Endothelial cell of umbilical vein (primary cell): ENCODE measurements at regions not wholly inside any gene's neighbourhood (a gene's known extent, or its start where the extent isn't known, plus 50 kb on each side); places are given as distances from the start of the nearest gene placed in this dataset.

ENCODE experiments used
- BruUV-seq: library from RNA; stranded (reverse); fragments of 400-500 nt; replicated peaks from 2 replicates; lab custom pipeline; 2021; lab: Mats Ljungman, UMichigan
- CTCF ChIA-PET: fragments of 300-600, 350-600 bp; sonication (Branson Sonifier 250); formaldehyde crosslinking; loops from one replicate; lab custom pipeline; 2021; ENCODE audit warnings: antibody characterized with exemption, inconsistent platforms; lab: Charles Lee
- POLR2A ChIA-PET: fragments of 300-600, 350-600 bp; sonication (Branson Sonifier 250); formaldehyde crosslinking; loops from one replicate; lab custom pipeline; 2021; ENCODE audit warnings: antibody characterized with exemption, inconsistent platforms; lab: Charles Lee
- DNase-seq: peaks from one replicate; pipeline ENCODE4 v3.0.0-alpha.2; 2011; ENCODE audit warnings: low read depth, low spot score
- FAIRE-seq: peaks from 2 replicates; lab custom pipeline; 2011; peaks lifted over from hg19 to GRCh38; lab: Jason Lieb, UNC
- H2AFZ ChIP-seq: 2 replicates; pipeline ENCODE4 v1.6.0; 2012; ENCODE audit warnings: low read depth, low read length, control low read depth, inconsistent platforms
- H3K27ac ChIP-seq: 2 replicates; pipeline ENCODE4 v1.5.1; 2011; ENCODE audit warnings: low read depth, mild to moderate bottlenecking, control low read depth, low read length, moderate library complexity; ENCODE audit not compliant: insufficient read depth
- H3K27me3 ChIP-seq, 2 experiments: 2 replicates each; pipeline versions ENCODE4 v1.6.0 to v1.6.1; 2011; ENCODE audit warnings: low read length in 2 of 2, mixed read lengths in 1 of 2; ENCODE audit not compliant: control insufficient read depth in 2 of 2, insufficient read depth in 2 of 2
- H3K36me3 ChIP-seq, 2 experiments: 2 replicates in 1 of 2; 3 replicates in 1 of 2; pipeline ENCODE4 v1.5.1; 2011; ENCODE audit warnings: low read length in 2 of 2, mild to moderate bottlenecking in 1 of 2, moderate library complexity in 1 of 2; ENCODE audit not compliant: control insufficient read depth in 2 of 2, insufficient read depth in 2 of 2; ENCODE audit errors: extremely low read depth in 1 of 2
- H3K4me1 ChIP-seq: 3 replicates; pipeline ENCODE4 v1.5.1; 2011; ENCODE audit warnings: mild to moderate bottlenecking, low read length; ENCODE audit not compliant: control insufficient read depth, insufficient read depth; ENCODE audit errors: extremely low read depth
- H3K4me2 ChIP-seq: 2 replicates; pipeline ENCODE4 v1.6.1; 2011; ENCODE audit warnings: low read length, control low read depth, mixed read lengths; ENCODE audit not compliant: insufficient read depth
- H3K4me3 ChIP-seq, 3 experiments: fragments of 200-600 bp in 1 of 3; sonication (generic), shearing (Covaris generic) in 1 of 3; replicated peaks in 1 of 3; 2 replicates each; pipeline ENCODE4 v1.5.1; 2011 to 2016; ENCODE audit warnings: control low read depth in 3 of 3, low read length in 3 of 3, mild to moderate bottlenecking in 2 of 3, inconsistent platforms in 1 of 3, low read depth in 1 of 3, moderate library complexity in 1 of 3; ENCODE audit not compliant: insufficient read depth in 1 of 3
- H3K79me2 ChIP-seq: 2 replicates; pipeline ENCODE4 v1.6.0; 2012; ENCODE audit warnings: low read length, inconsistent platforms; ENCODE audit not compliant: control insufficient read depth, insufficient read depth
- H3K9ac ChIP-seq: replicated peaks from 2 replicates; pipeline ENCODE3; 2011; ENCODE audit warnings: low read length, control low read depth; ENCODE audit not compliant: insufficient read depth; ENCODE audit errors: extremely low read depth
- H3K9me1 ChIP-seq: replicated peaks from 3 replicates; pipeline ENCODE4 v1.6.0; 2011; ENCODE audit warnings: mild to moderate bottlenecking, low read length; ENCODE audit not compliant: control insufficient read depth, insufficient read depth; ENCODE audit errors: extremely low read depth
- H3K9me3 ChIP-seq: replicated peaks from 2 replicates; pipeline ENCODE4 v1.5.1; 2012; ENCODE audit warnings: low read length, inconsistent platforms; ENCODE audit not compliant: control insufficient read depth, insufficient read depth
- H4K20me1 ChIP-seq: replicated peaks from 2 replicates; pipeline ENCODE3; 2011; ENCODE audit warnings: mild to moderate bottlenecking, low read length; ENCODE audit not compliant: control insufficient read depth, insufficient read depth; ENCODE audit errors: extremely low read depth
- EZH2 ChIP-seq: IDR thresholded peaks from 2 replicates; pipeline ENCODE4 v1.6.1; 2012; ENCODE audit warnings: borderline replicate concordance, low read depth, mild to moderate bottlenecking, moderate library complexity, low read length, inconsistent platforms; ENCODE audit not compliant: severe bottlenecking
- FOS ChIP-seq: IDR thresholded peaks from 2 replicates; pipeline ENCODE4 v1.6.1; 2011; ENCODE audit warnings: mild to moderate bottlenecking, low read length, moderate library complexity, borderline replicate concordance; ENCODE audit not compliant: insufficient read depth
- GATA2 ChIP-seq: IDR thresholded peaks from 2 replicates; pipeline ENCODE4 v1.7.0; 2011; ENCODE audit warnings: low read depth, mild to moderate bottlenecking, moderate library complexity, mixed read lengths, low read length; ENCODE audit not compliant: insufficient read length, insufficient read depth
- JUN ChIP-seq: IDR thresholded peaks from 2 replicates; pipeline ENCODE4 v1.6.1; 2011; ENCODE audit warnings: borderline replicate concordance, low read depth; ENCODE audit not compliant: insufficient read length, insufficient read depth
- MYC ChIP-seq: IDR thresholded peaks from one replicate; pipeline ENCODE4 v1.6.1; 2011; ENCODE audit warnings: mild to moderate bottlenecking, low read depth, low read length
- POLR2A ChIP-seq: IDR thresholded peaks from 2 replicates; pipeline ENCODE4 v1.6.1; 2012; ENCODE audit warnings: low read depth, mild to moderate bottlenecking, control low read depth, low read length
- POLR2AphosphoS5 ChIP-seq: IDR thresholded peaks from 2 replicates; pipeline ENCODE4 v1.6.1; 2012; ENCODE audit warnings: low read depth, mild to moderate bottlenecking, control low read depth, low read length, moderate library complexity; ENCODE audit not compliant: insufficient read depth
- dilution Hi-C: fragments of 300-500 bp; cut with MboI; formaldehyde crosslinking; loops from one replicate; pipeline ENCODE4 v1.15.0; 2019; ENCODE audit warnings: low sequenced_read_pairs; ENCODE audit not compliant: extremely low pct_ligation_motif_present
- intact Hi-C: fragments of 100-400 bp; cut with micrococcal nuclease; formaldehyde crosslinking; loops from one replicate; pipeline ENCODE4 v1.10.0; 2022
- TF ChIP-seq, protein P1 (sequence below), 2 donors: IDR thresholded peaks; 1 replicate in 1 of 2; 2 replicates in 1 of 2; pipeline ENCODE4 v1.5.1; 2011; ENCODE audit warnings: low read length in 2 of 2, mild to moderate bottlenecking in 2 of 2, moderate library complexity in 2 of 2, control low read depth in 1 of 2, inconsistent platforms in 1 of 2, low read depth in 1 of 2; ENCODE audit not compliant: insufficient read depth in 1 of 2; ENCODE audit errors: extremely low read depth in 1 of 2
- TF ChIP-seq, protein P2 (sequence below): IDR thresholded peaks from 2 replicates; pipeline ENCODE4 v1.6.1; 2011; ENCODE audit not compliant: insufficient read depth, insufficient read length

DNA sequence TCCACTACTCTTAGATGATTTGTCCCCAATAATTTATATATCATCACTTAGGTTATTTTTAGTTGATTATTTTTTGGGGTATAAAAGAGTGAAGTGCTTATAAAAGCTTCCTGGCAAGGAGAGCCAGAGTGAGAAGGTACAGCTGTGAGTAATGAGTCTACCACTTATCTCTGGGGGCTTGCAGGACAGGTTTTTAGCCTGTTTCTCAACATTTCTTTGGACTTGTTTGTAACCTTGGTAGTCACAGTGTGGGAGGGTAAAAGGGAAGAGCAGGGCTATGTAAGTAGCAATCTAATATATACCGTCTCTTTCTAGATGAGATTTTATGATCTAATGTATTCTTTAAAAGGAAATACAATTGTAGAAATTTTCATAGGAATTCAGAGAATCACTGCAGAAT lies 321.3 kb upstream of the GOLIM4 start:
- no peaks in the 10 kb centered on the region for H3K4me1 ChIP-seq
- DNase-seq, result no peak
- no peak overlapping the region for H3K4me3 ChIP-seq
- no peaks in the 10 kb centered on the region for H3K9me3 ChIP-seq
- H3K9me1 ChIP-seq, result peaks cover 2% of the 10 kb centered on the region
- no peaks in the 10 kb centered on the region for H3K27me3 ChIP-seq
- CTCF ChIA-PET, result no interaction called here
- TF ChIP-seq POLR2A (no peak), FOS (no peak), JUN (no peak), MYC (no peak), EZH2 (no peak), POLR2AphosphoS5 (no peak), GATA2 (no peak)
- TF ChIP-seq, protein P1, sequence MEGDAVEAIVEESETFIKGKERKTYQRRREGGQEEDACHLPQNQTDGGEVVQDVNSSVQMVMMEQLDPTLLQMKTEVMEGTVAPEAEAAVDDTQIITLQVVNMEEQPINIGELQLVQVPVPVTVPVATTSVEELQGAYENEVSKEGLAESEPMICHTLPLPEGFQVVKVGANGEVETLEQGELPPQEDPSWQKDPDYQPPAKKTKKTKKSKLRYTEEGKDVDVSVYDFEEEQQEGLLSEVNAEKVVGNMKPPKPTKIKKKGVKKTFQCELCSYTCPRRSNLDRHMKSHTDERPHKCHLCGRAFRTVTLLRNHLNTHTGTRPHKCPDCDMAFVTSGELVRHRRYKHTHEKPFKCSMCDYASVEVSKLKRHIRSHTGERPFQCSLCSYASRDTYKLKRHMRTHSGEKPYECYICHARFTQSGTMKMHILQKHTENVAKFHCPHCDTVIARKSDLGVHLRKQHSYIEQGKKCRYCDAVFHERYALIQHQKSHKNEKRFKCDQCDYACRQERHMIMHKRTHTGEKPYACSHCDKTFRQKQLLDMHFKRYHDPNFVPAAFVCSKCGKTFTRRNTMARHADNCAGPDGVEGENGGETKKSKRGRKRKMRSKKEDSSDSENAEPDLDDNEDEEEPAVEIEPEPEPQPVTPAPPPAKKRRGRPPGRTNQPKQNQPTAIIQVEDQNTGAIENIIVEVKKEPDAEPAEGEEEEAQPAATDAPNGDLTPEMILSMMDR (IDR thresholded peaks at IDR 0.05; ENCODE audit: extremely low read depth in 1 of 2, insufficient read depth in 1 of 2, low read depth in 1 of 2, low read length in 2 of 2), result no peak
- TF ChIP-seq, protein P2, sequence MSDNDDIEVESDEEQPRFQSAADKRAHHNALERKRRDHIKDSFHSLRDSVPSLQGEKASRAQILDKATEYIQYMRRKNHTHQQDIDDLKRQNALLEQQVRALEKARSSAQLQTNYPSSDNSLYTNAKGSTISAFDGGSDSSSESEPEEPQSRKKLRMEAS, result no peak
- intact Hi-C loops, result no loop called here
- H2AFZ ChIP-seq, result no peak overlapping the region
- POLR2A ChIA-PET, result no interaction called here
- no peaks in the 10 kb centered on the region for H3K36me3 ChIP-seq
- FAIRE-seq, result no peak
- dilution Hi-C loops, result no loop called here
- H3K4me2 ChIP-seq, result no peak overlapping the region
- H3K79me2 ChIP-seq, result no peaks in the 10 kb centered on the region
- H3K9ac ChIP-seq, result no peak overlapping the region
- H3K27ac ChIP-seq, result no peak overlapping the region
- no TSS peak for BruUV-seq
- H4K20me1 ChIP-seq, result no peaks in the 10 kb centered on the region
